NCI-H146 (cell line): ENCODE measurements at regions not wholly inside any gene's neighbourhood (a gene's known extent, or its start where the extent isn't known, plus 50 kb on each side); places are given as distances from the start of the nearest gene placed in this dataset.

Experiments
- DNase-seq: peaks from one replicate; lab custom pipeline; 2025; lab: John Stamatoyannopoulos, UW

- no peak for DNase-seq
These were observed 78.7 kb downstream of the ETS2 start for GRCh38 chr21:38884440-38884839.

DNA sequence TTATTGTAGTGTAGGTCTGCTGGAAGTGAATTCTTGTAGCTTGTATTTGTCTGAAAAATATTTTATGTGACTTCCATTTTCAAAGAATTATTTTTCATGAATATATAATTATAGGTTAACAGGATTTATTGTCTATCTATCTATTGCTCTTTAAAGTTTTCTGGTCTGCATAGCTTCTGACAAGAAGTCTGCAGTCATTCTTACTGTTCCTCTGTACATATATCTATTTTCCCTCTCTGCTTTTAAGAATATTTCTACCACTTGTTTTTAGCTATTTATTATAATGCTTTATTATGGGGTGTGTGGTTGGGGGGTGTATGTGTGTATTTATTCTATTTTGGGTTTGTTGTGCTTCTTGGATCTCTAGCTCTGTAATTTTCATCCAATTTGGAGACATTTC lies 77.4 kb downstream of the ETS2 start:
- no peak for DNase-seq

DNA sequence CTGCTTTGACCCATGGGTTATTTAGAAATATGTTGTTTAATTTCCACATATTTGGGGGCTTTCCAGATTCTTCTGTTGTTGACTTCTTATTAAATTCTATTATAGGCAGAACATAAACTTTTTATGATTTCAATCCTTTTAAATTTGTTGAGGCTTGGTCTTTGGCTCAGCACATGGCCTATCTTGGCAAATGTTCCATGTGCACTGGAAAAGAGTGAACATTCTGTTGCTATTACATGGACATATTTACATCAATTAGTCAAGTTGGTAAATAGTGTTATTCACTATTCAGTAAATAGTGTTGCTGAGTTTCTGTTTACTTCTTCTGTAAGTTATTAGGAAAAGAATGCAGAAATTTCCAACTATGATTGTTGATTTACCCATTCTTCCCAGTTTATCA lies 75.4 kb downstream of the ETS2 start:
- no peak for DNase-seq

GRCh38 chr21:38880577-38880966 lies 74.8 kb downstream of the ETS2 start:
- DNase-seq: no peak

DNA sequence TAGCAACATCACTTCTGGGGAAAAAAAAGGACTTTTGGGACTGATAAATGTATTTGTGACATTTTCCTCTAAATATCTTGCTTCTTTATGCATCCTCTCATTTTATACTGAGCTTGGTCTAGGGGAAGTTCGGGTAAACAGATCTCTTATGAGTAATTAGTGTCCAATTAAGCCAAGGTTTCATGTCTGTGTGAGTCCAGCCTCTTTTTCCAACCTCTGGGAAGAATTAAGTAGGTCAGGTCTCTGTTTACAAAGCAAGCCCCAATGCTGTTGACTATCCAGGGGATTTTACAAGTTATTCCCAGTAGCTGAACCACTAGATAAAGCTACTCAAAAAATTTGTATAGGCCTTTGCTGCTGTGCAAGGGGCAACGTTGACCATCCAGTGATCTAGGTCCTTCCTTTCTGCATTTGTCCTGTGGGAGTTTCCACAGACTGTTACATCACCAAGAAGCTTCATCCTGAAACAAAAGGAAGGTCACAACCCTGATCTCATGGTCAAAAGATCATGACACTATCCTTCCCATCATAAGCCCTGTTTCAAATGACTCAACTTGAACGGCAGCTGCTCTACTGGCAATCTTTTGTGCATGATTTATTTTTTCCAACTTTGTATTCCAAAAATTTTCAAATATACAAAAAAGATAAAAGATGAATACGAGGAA lies 74.3 kb downstream of the ETS2 start:
- DNase-seq: no peak

DNA sequence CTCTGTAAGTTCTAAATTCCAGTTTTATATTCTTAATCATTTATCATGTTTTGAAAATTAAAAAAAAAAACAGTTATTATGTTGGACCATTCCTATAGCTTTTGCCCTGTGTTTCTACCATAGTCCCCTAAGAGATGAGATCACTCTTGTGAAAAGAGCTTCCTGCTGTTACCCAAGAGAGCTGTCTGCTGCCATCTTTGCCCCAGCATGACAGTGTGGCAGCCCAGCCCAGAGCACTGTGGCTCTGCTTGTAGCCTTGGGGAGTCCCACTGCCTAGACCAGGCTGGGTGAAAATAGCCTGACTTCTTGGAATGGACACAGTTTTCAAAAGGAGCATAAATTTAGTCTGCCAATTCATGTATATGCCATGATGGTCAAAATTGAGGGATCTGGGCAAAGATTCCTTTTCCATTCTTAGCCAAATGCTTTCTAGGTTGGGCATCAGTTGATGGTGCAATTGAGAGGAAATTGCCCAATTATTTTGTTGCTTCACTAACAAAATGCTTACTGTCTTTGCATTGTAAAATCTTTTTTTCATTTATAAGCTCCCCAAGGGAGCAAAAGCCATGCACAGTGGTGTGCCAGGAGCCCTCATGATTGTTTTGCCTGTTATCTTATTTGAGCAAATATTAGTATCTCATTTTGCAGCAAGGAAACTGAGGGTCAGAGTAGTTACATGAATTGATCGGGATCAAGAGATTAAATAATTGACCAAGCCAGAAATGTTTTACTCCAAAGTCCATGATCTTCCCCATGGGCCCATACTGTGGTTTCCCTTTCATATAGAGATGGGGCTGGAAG lies 72.8 kb downstream of the ETS2 start:
- DNase-seq: no peak

- DNase-seq: no peak
These were observed 70.2 kb downstream of the ETS2 start for GRCh38 chr21:38875694-38876492.
